ENCODE measurements at regions not wholly inside any gene's neighbourhood (a gene's known extent, or its start where the extent isn't known, plus 50 kb on each side); places are given as distances from the start of the nearest gene placed in this dataset.

GRCh38 chr1:106678279-106679050, 378.0 kb upstream of the PRMT6 start (continued):
- TF ChIP-seq ZBTB4 (CRISPR knock-in tag; IDR thresholded peaks at IDR 0.05): no peak
- TF ChIP-seq CBFB (IDR thresholded peaks at IDR 0.05; ENCODE audit: low read depth): no peak
- TF ChIP-seq SP1 (IDR thresholded peaks at IDR 0.05; ENCODE audit: low read depth, low read length): no peak
- no peak for TF ChIP-seq MTA2 (IDR thresholded peaks at IDR 0.05; ENCODE audit: low read depth)
- no peak for TF ChIP-seq RELB (IDR thresholded peaks at IDR 0.05; ENCODE audit: low read depth)
- TF ChIP-seq SUPT20H (IDR thresholded peaks at IDR 0.05; ENCODE audit: borderline replicate concordance, control insufficient read depth, low read depth, low read length): no peak
- no peak for TF ChIP-seq MTA3 (IDR thresholded peaks at IDR 0.05; ENCODE audit: borderline replicate concordance, low read length)
- no peak for TF ChIP-seq BCL3 (IDR thresholded peaks at IDR 0.05; ENCODE audit: borderline replicate concordance, insufficient read depth, low read depth, low read length, poor library complexity, severe bottlenecking)

All from GM12878 (cell line).